Activated T-cell treated with anti-CD3 and anti-CD28 coated beads, Interleukin-2, amount 50 U/mL, for 24 hours (primary cell): ENCODE measurements at regions not wholly inside any gene's neighbourhood (a gene's known extent, or its start where the extent isn't known, plus 50 kb on each side); places are given as distances from the start of the nearest gene placed in this dataset.

Experiments used
- DNase-seq: peaks from one replicate; pipeline ENCODE4 v3.0.0-alpha.2; 2020
- H3K27ac Mint-ChIP-seq: 2 replicates; pipeline ENCODE4 v1.8.0; 2020; ENCODE audit warnings: mild to moderate bottlenecking, mixed read lengths
- H3K27me3 Mint-ChIP-seq: 2 replicates; pipeline ENCODE4 v1.8.0; 2020; ENCODE audit warnings: mixed read lengths
- H3K36me3 Mint-ChIP-seq: 2 replicates; pipeline ENCODE4 v1.8.0; 2020; ENCODE audit warnings: low read depth, mixed read lengths
- H3K4me1 Mint-ChIP-seq: 2 replicates; pipeline ENCODE4 v1.8.0; 2020; ENCODE audit warnings: low read depth, mixed read lengths
- H3K4me3 Mint-ChIP-seq: 2 replicates; pipeline ENCODE4 v1.8.0; 2020; ENCODE audit warnings: mild to moderate bottlenecking, moderate library complexity, mixed read lengths
- H3K9me3 Mint-ChIP-seq: 2 replicates; pipeline ENCODE4 v1.8.0; 2020; ENCODE audit warnings: mixed read lengths

DNA sequence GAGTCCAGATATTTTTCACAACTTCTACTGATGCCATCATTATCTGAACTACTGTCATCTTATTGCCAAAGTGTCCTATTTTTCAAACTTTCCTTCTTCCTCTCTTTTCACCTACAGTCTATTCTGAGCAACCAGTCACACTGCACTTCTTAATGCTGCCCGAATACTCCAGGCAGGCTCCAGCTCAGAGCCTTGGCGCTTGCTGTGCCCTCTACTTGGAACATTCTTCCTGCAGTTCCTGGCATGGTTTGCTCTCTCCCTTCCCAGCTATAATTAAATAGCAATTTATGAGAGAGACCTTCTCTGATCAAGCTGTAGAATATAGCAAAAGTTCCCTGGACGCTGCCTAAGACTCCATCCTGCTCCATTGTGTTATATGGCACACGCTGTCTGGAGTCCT is 831.6 kb downstream of the QKI start:
- Mint-ChIP-seq H3K27ac (no peak overlapping the region), H3K36me3 (no peaks in the 10 kb centered on the region), H3K9me3 (no peaks in the 10 kb centered on the region), H3K4me1 (no peaks in the 10 kb centered on the region), H3K4me3 (no peak overlapping the region), H3K27me3 (no peaks in the 10 kb centered on the region)
- DNase-seq: no peak

- Mint-ChIP-seq H3K36me3 (no peaks in the 10 kb centered on the region), H3K27me3 (no peaks in the 10 kb centered on the region), H3K9me3 (no peaks in the 10 kb centered on the region), H3K4me3 (no peak overlapping the region), H3K4me1 (no peaks in the 10 kb centered on the region), H3K27ac (no peak overlapping the region)
- no peak for DNase-seq
Measured at GRCh38 chr6:164243949-164244348, 829.4 kb downstream of the QKI start.

DNA sequence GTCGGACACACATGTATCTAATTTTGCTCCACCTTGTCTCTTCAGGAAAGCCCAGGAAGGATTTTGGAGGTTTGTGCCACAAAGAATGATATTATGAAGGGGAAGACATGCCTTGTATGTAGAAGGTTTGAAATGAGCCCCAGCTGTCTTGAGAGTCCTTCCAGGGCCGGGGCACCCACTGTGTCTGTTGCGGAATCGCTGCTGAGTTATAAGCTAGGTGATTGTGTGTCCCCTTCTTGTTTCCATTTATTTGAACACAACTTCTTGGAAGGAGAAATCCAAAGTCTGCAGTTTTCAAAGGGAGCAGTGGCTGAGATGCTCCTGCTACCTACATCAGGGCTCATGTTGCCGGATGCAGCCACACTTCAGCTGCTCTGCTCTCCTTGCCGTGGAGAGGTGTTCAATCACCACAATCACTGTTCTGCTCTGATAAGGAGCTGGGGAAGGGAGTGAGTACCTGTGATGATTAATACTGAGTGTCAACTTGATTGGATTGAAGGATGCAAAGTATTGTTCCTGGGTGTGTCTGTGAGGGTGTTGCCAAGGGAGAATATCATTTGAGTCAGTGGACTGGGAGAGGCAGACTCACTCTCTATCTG is 828.6 kb downstream of the QKI start:
- H3K9me3 Mint-ChIP-seq: no peaks in the 10 kb centered on the region
- H3K36me3 Mint-ChIP-seq: no peaks in the 10 kb centered on the region
- H3K4me1 Mint-ChIP-seq: no peaks in the 10 kb centered on the region
- no peak for DNase-seq
- no peaks in the 10 kb centered on the region for H3K27me3 Mint-ChIP-seq
- no peak overlapping the region for H3K27ac Mint-ChIP-seq
- no peak overlapping the region for H3K4me3 Mint-ChIP-seq

- no peaks in the 10 kb centered on the region for H3K36me3 Mint-ChIP-seq
- no peaks in the 10 kb centered on the region for H3K4me1 Mint-ChIP-seq
Measured at GRCh38 chr6:164230804-164231203, 816.3 kb downstream of the QKI start.

GRCh38 chr6:164230259-164230658 is 815.7 kb downstream of the QKI start:
- Mint-ChIP-seq H3K4me3 (no peak overlapping the region), H3K27me3 (no peaks in the 10 kb centered on the region), H3K27ac (no peak overlapping the region), H3K36me3 (no peaks in the 10 kb centered on the region), H3K9me3 (no peaks in the 10 kb centered on the region), H3K4me1 (no peaks in the 10 kb centered on the region)
- no peak for DNase-seq

More at GRCh38 chr6:164230804-164231203, 816.3 kb downstream of the QKI start:
- Mint-ChIP-seq H3K27ac (no peak overlapping the region), H3K27me3 (no peaks in the 10 kb centered on the region), H3K4me3 (no peak overlapping the region), H3K9me3 (no peaks in the 10 kb centered on the region)
- no peak for DNase-seq

GRCh38 chr6:164229716-164230115 is 815.2 kb downstream of the QKI start:
- Mint-ChIP-seq H3K27me3 (no peaks in the 10 kb centered on the region), H3K36me3 (no peaks in the 10 kb centered on the region), H3K4me1 (no peaks in the 10 kb centered on the region), H3K4me3 (no peak overlapping the region), H3K27ac (no peak overlapping the region), H3K9me3 (no peaks in the 10 kb centered on the region)
- DNase-seq: no peak

GRCh38 chr6:164227952-164228522 is 813.5 kb downstream of the QKI start:
- Mint-ChIP-seq H3K9me3 (no peaks in the 10 kb centered on the region), H3K4me1 (no peaks in the 10 kb centered on the region), H3K36me3 (no peaks in the 10 kb centered on the region), H3K27ac (no peak overlapping the region), H3K4me3 (no peak overlapping the region), H3K27me3 (no peaks in the 10 kb centered on the region)
- no peak for DNase-seq

DNA sequence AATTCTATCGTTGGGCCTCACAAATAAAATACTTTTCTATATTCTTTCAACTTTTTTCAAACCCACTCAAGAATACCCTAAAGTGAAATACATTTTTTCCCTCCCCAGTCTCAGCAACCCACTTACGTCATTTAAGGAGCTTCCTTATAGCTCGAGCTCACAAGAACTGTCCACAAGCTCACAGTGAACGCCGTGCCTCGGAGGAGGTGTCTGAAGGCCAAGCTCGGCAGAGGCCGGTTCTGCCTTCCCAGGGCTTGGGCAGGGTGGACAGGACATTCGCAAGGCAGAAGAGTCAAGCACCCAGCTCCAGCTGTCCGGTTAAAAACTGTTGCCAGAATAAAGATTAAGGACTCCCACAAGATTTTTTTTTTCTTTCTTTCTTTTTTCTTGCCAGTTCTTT is 802.3 kb downstream of the QKI start:
- no peaks in the 10 kb centered on the region for H3K36me3 Mint-ChIP-seq
- H3K4me1 Mint-ChIP-seq: no peaks in the 10 kb centered on the region
- no peak overlapping the region for H3K4me3 Mint-ChIP-seq
- no peak overlapping the region for H3K27ac Mint-ChIP-seq
- no peaks in the 10 kb centered on the region for H3K9me3 Mint-ChIP-seq
- no peaks in the 10 kb centered on the region for H3K27me3 Mint-ChIP-seq
- no peak for DNase-seq

GRCh38 chr6:164216368-164216767 is 801.9 kb downstream of the QKI start:
- Mint-ChIP-seq H3K27ac (no peak overlapping the region), H3K9me3 (no peaks in the 10 kb centered on the region), H3K4me3 (no peak overlapping the region), H3K4me1 (no peaks in the 10 kb centered on the region), H3K36me3 (no peaks in the 10 kb centered on the region), H3K27me3 (no peaks in the 10 kb centered on the region)
- no peak for DNase-seq

DNA sequence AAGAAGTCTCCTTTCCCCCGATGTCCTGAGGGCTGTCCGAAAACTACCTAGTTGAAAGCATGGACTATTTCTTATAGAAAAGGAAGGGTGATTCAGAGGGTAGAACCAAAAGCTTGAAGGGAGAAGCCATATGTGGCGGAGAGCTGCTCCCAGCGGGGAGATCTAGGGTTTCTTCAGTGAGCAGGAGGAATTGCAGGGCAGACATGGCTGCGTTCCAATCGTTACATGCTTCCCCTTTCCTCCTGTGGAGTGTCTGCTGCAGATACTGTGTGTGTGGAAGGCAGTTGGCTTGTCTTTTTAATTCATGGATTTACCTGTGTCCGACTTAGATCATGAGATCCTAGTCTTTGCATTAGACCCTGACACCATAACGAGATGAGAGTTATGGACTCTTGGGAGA is 799.5 kb downstream of the QKI start:
- H3K27ac Mint-ChIP-seq: no peak overlapping the region
- H3K36me3 Mint-ChIP-seq: no peaks in the 10 kb centered on the region
- no peak for DNase-seq
- no peaks in the 10 kb centered on the region for H3K4me1 Mint-ChIP-seq
- peaks cover 1% of the 10 kb centered on the region for H3K9me3 Mint-ChIP-seq
- no peak overlapping the region for H3K4me3 Mint-ChIP-seq
- H3K27me3 Mint-ChIP-seq: no peaks in the 10 kb centered on the region

GRCh38 chr6:164211254-164211653 is 796.7 kb downstream of the QKI start:
- Mint-ChIP-seq H3K27me3 (no peaks in the 10 kb centered on the region), H3K4me3 (no peak overlapping the region), H3K36me3 (no peaks in the 10 kb centered on the region), H3K4me1 (no peaks in the 10 kb centered on the region), H3K27ac (no peak overlapping the region), H3K9me3 (peaks cover 1% of the 10 kb centered on the region)
- DNase-seq: no peak

- no peaks in the 10 kb centered on the region for H3K4me1 Mint-ChIP-seq
- no peaks in the 10 kb centered on the region for H3K27me3 Mint-ChIP-seq
- no peak overlapping the region for H3K4me3 Mint-ChIP-seq
- no peak overlapping the region for H3K27ac Mint-ChIP-seq
- H3K9me3 Mint-ChIP-seq: peaks cover 1% of the 10 kb centered on the region
- DNase-seq: no peak
- H3K36me3 Mint-ChIP-seq: no peaks in the 10 kb centered on the region
Measured at GRCh38 chr6:164210783-164211182, 796.3 kb downstream of the QKI start.

DNA sequence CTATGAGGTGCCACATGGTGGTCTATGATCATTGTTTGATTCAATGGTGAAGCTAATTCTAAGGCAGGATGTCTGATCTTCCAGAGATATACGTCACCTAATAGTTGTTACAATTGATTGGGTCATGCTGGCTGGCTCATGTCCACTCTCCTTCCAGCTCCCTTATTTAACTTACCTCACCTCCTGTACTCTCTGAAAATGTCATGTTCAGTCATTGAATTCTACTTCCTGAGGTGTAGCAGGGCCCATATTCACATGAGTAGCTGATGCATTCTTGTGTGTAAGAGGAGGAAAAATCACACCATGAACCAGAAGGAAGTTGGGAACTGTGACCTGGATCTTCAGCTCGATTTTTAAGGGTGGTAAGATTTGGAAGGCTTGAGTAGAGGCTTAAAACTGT is 795.8 kb downstream of the QKI start:
- DNase-seq: no peak
- H3K9me3 Mint-ChIP-seq: peaks cover 1% of the 10 kb centered on the region
- H3K27me3 Mint-ChIP-seq: no peaks in the 10 kb centered on the region
- H3K4me1 Mint-ChIP-seq: no peaks in the 10 kb centered on the region
- no peak overlapping the region for H3K4me3 Mint-ChIP-seq
- no peak overlapping the region for H3K27ac Mint-ChIP-seq
- H3K36me3 Mint-ChIP-seq: no peaks in the 10 kb centered on the region

GRCh38 chr6:164208371-164208770 is 793.9 kb downstream of the QKI start:
- no peak overlapping the region for H3K4me3 Mint-ChIP-seq
- DNase-seq: no peak
- no peaks in the 10 kb centered on the region for H3K27me3 Mint-ChIP-seq
- H3K9me3 Mint-ChIP-seq: peaks cover 4% of the 10 kb centered on the region
- H3K36me3 Mint-ChIP-seq: no peaks in the 10 kb centered on the region
- no peaks in the 10 kb centered on the region for H3K4me1 Mint-ChIP-seq
- no peak overlapping the region for H3K27ac Mint-ChIP-seq

- Mint-ChIP-seq H3K36me3 (no peaks in the 10 kb centered on the region), H3K4me1 (no peaks in the 10 kb centered on the region), H3K9me3 (peaks cover 4% of the 10 kb centered on the region), H3K4me3 (no peak overlapping the region), H3K27ac (no peak overlapping the region), H3K27me3 (no peaks in the 10 kb centered on the region)
- no peak for DNase-seq
Measured at GRCh38 chr6:164206807-164207423, 792.4 kb downstream of the QKI start.
